ENCODE measurements at regions not wholly inside any gene's neighbourhood (a gene's known extent, or its start where the extent isn't known, plus 50 kb on each side); places are given as distances from the start of the nearest gene placed in this dataset.

GRCh38 chr9:764986-765385 is 76.5 kb upstream of the DMRT1 start:
- TF ChIP-seq RAD21 (IDR thresholded peaks at IDR 0.05; ENCODE audit: low read depth) (no peak), TEAD4 (IDR thresholded peaks at IDR 0.05) (no peak), CREB1 (IDR thresholded peaks at IDR 0.05; ENCODE audit: low read depth) (no peak), TAF1 (IDR thresholded peaks at IDR 0.05; ENCODE audit: low read depth) (no peak), MAX (IDR thresholded peaks at IDR 0.05) (no peak), FOXM1 (IDR thresholded peaks at IDR 0.05; ENCODE audit: borderline replicate concordance, low read depth) (no peak), ZBTB7A (IDR thresholded peaks at IDR 0.05; ENCODE audit: low read depth) (no peak), TCF12 (IDR thresholded peaks at IDR 0.05; ENCODE audit: low read depth) (no peak)

GRCh38 chr9:776086-776485 is 65.4 kb upstream of the DMRT1 start:
- TF ChIP-seq TAF1 (IDR thresholded peaks at IDR 0.05; ENCODE audit: low read depth): no peak
- no peak for TF ChIP-seq TCF12 (IDR thresholded peaks at IDR 0.05; ENCODE audit: low read depth)
- no peak for TF ChIP-seq MAX (IDR thresholded peaks at IDR 0.05)
- TF ChIP-seq ZBTB7A (IDR thresholded peaks at IDR 0.05; ENCODE audit: low read depth): no peak
- TF ChIP-seq TEAD4 (IDR thresholded peaks at IDR 0.05): no peak
- TF ChIP-seq YY1 (IDR thresholded peaks at IDR 0.05; ENCODE audit: low read depth): no peak
- TF ChIP-seq CREB1 (IDR thresholded peaks at IDR 0.05; ENCODE audit: low read depth): no peak
- no peak for TF ChIP-seq EGR1 (IDR thresholded peaks at IDR 0.05)
- no peak for TF ChIP-seq FOXM1 (IDR thresholded peaks at IDR 0.05; ENCODE audit: borderline replicate concordance, low read depth)
- no peak for TF ChIP-seq REST (IDR thresholded peaks at IDR 0.05; ENCODE audit: low read depth)

- TF ChIP-seq RAD21 (IDR thresholded peaks at IDR 0.05; ENCODE audit: low read depth) (no peak), TCF12 (IDR thresholded peaks at IDR 0.05; ENCODE audit: low read depth) (no peak), YY1 (IDR thresholded peaks at IDR 0.05; ENCODE audit: low read depth) (no peak), REST (IDR thresholded peaks at IDR 0.05; ENCODE audit: low read depth) (no peak), TAF1 (IDR thresholded peaks at IDR 0.05; ENCODE audit: low read depth) (no peak), EP300 (IDR thresholded peaks at IDR 0.05; ENCODE audit: borderline replicate concordance) (no peak), ZBTB7A (IDR thresholded peaks at IDR 0.05; ENCODE audit: low read depth) (no peak), USF1 (IDR thresholded peaks at IDR 0.05) (no peak)
Observed at GRCh38 chr9:777978-778377, 63.5 kb upstream of the DMRT1 start.

- TF ChIP-seq TCF12 (IDR thresholded peaks at IDR 0.05; ENCODE audit: low read depth) (no peak), FOXM1 (IDR thresholded peaks at IDR 0.05; ENCODE audit: borderline replicate concordance, low read depth) (no peak), REST (IDR thresholded peaks at IDR 0.05; ENCODE audit: low read depth) (no peak), TEAD4 (IDR thresholded peaks at IDR 0.05) (no peak), NFIC (IDR thresholded peaks at IDR 0.05) (no peak), YY1 (IDR thresholded peaks at IDR 0.05; ENCODE audit: low read depth) (no peak), CEBPB (IDR thresholded peaks at IDR 0.05) (no peak), RAD21 (IDR thresholded peaks at IDR 0.05; ENCODE audit: low read depth) (no peak), EGR1 (IDR thresholded peaks at IDR 0.05) (no peak), TAF1 (IDR thresholded peaks at IDR 0.05; ENCODE audit: low read depth) (no peak), USF1 (IDR thresholded peaks at IDR 0.05) (no peak), ZBTB7A (IDR thresholded peaks at IDR 0.05; ENCODE audit: low read depth) (no peak), EP300 (IDR thresholded peaks at IDR 0.05; ENCODE audit: borderline replicate concordance) (no peak), CREB1 (IDR thresholded peaks at IDR 0.05; ENCODE audit: low read depth) (no peak), MAX (IDR thresholded peaks at IDR 0.05) (no peak)
Observed at GRCh38 chr9:784202-784601, 57.3 kb upstream of the DMRT1 start.
